ENCODE measurements at regions not wholly inside any gene's neighbourhood (a gene's known extent, or its start where the extent isn't known, plus 50 kb on each side); places are given as distances from the start of the nearest gene placed in this dataset.

GRCh38 chr7:25857376-25858067 lies 294.5 kb upstream of the NFE2L3 start:
- TF ChIP-seq PHF8 (IDR thresholded peaks at IDR 0.05; ENCODE audit: borderline replicate concordance, low read depth): peak; percentile 76; the same call in 1 of the 2 replicates
- no peak for TF ChIP-seq HMGXB4 (CRISPR knock-in tag; IDR thresholded peaks at IDR 0.05; ENCODE audit: borderline replicate concordance)
- TF ChIP-seq ZFP36 (IDR thresholded peaks at IDR 0.05; ENCODE audit: borderline replicate concordance, partially characterized antibody): no peak
- no peak for TF ChIP-seq HOXB5 (CRISPR knock-in tag; IDR thresholded peaks at IDR 0.05)
- TF ChIP-seq HOXA7 (CRISPR knock-in tag; IDR thresholded peaks at IDR 0.05): no peak
- TF ChIP-seq RFX5 (IDR thresholded peaks at IDR 0.05): no peak
- TF ChIP-seq CEBPB (IDR thresholded peaks at IDR 0.05): peak; percentile 66 to 75; a peak in 3 of 4 replicates
- no peak for TF ChIP-seq POLR2A (IDR thresholded peaks at IDR 0.05; ENCODE audit: low read length)
- TF ChIP-seq, protein P1, sequence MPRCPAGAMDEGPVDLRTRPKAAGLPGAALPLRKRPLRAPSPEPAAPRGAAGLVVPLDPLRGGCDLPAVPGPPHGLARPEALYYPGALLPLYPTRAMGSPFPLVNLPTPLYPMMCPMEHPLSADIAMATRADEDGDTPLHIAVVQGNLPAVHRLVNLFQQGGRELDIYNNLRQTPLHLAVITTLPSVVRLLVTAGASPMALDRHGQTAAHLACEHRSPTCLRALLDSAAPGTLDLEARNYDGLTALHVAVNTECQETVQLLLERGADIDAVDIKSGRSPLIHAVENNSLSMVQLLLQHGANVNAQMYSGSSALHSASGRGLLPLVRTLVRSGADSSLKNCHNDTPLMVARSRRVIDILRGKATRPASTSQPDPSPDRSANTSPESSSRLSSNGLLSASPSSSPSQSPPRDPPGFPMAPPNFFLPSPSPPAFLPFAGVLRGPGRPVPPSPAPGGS (IDR thresholded peaks at IDR 0.05): no peak
- TF ChIP-seq NR3C1 (IDR thresholded peaks at IDR 0.05): no peak
- no peak for TF ChIP-seq KDM5A (IDR thresholded peaks at IDR 0.05)
- no peak for TF ChIP-seq ZNF302 (CRISPR knock-in tag; IDR thresholded peaks at IDR 0.05)
- H3K4me2 ChIP-seq: peak overlapping the region; percentile 76
- ChIA-PET POLR2A (no interaction called here), CTCF (interaction anchor here (1.4 to 1.5 kb wide), 2 partner anchors 507 to 512 kb away, joined by 3 to 5 read pairs; no protein-coding TSS in a partner anchor)
- DNase-seq (ENCODE audit: low read depth in 1 of 2, low spot score in 1 of 2) (peak; percentile 35 to 61), ATAC-seq (peak; percentile 14 to 42; a peak in 4 of 6 replicates), FAIRE-seq (no peak)
- peak overlapping the region; percentile 64 for H3K4me3 ChIP-seq
- 32% methylated on average over 21 of the region's 21 CpGs for WGBS (ENCODE audit: missing lambda C conversion rate)
- peak overlapping the region; percentile 76 to 86 for H3K27ac ChIP-seq
- no peaks in the 10 kb centered on the region for H3K9me3 ChIP-seq
- 0 out of 3 replicates have a peak, but pooled peaks cover 10% of the 10 kb centered on the region for H3K4me1 ChIP-seq

- Histone ChIP-seq H3K27ac (no peak overlapping the region; a peak in 1 of 6 replicates), H3K9me3 (no peaks in the 10 kb centered on the region), H3K4me2 (no peak overlapping the region; the same call in 2 of the 3 replicates), H3K4me1 (0 out of 3 replicates have a peak, but pooled peaks cover 10% of the 10 kb centered on the region), H3K4me3 (no peak overlapping the region)
- ChIA-PET POLR2A (no interaction called here), CTCF (interaction anchor here (1.4 kb wide), 1 partner anchor 512 kb away, joined by 3 read pairs; no protein-coding TSS in a partner anchor)
- FAIRE-seq: no peak
- no peak for DNase-seq (ENCODE audit: low read depth in 1 of 2, low spot score in 1 of 2)
- ATAC-seq: no peak
- TF ChIP-seq GATA3 (IDR thresholded peaks at IDR 0.05; ENCODE audit: borderline replicate concordance): no peak
- TF ChIP-seq FOSL2 (IDR thresholded peaks at IDR 0.05): no peak
- TF ChIP-seq FOSL2 (CRISPR knock-in tag; IDR thresholded peaks at IDR 0.05): no peak
- no peak for TF ChIP-seq MYC (IDR thresholded peaks at IDR 0.05; ENCODE audit: borderline replicate concordance, low read length)
- no peak for TF ChIP-seq ZC3H11A (IDR thresholded peaks at IDR 0.05)
- TF ChIP-seq POLR2A (IDR thresholded peaks at IDR 0.05; ENCODE audit: low read length): no peak
- no peak for TF ChIP-seq ZSCAN20 (CRISPR knock-in tag; IDR thresholded peaks at IDR 0.05)
- no peak for TF ChIP-seq HES2 (IDR thresholded peaks at IDR 0.05)
- TF ChIP-seq, protein P2, sequence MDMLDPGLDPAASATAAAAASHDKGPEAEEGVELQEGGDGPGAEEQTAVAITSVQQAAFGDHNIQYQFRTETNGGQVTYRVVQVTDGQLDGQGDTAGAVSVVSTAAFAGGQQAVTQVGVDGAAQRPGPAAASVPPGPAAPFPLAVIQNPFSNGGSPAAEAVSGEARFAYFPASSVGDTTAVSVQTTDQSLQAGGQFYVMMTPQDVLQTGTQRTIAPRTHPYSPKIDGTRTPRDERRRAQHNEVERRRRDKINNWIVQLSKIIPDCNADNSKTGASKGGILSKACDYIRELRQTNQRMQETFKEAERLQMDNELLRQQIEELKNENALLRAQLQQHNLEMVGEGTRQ (IDR thresholded peaks at IDR 0.05): no peak
- TF ChIP-seq PHF8 (IDR thresholded peaks at IDR 0.05; ENCODE audit: borderline replicate concordance, low read depth): no peak
- no peak for TF ChIP-seq TP53 (CRISPR knock-in tag; IDR thresholded peaks at IDR 0.05)
- no peak for TF ChIP-seq CBX8 (IDR thresholded peaks at IDR 0.05)
- TF ChIP-seq FOSB (CRISPR knock-in tag; IDR thresholded peaks at IDR 0.05): no peak
- no peak for TF ChIP-seq POLR2AphosphoS2 (conservative IDR thresholded peaks at IDR 0.05; ENCODE audit: low read length)
- TF ChIP-seq KDM5A (IDR thresholded peaks at IDR 0.05): no peak
- 76% methylated on average over 9 of the region's 9 CpGs for WGBS (ENCODE audit: missing lambda C conversion rate)
These were observed 293.8 kb upstream of the NFE2L3 start for GRCh38 chr7:25858200-25858524.

Data from A549 (cell line).